CD8-positive, alpha-beta memory T cell (primary cell): ENCODE measurements at regions not wholly inside any gene's neighbourhood (a gene's known extent, or its start where the extent isn't known, plus 50 kb on each side); places are given as distances from the start of the nearest gene placed in this dataset.
"Not testable (repeated sequence)": the region's sequence is repeated elsewhere in the genome, so short reads cannot be mapped to it uniquely, and the experiment has no call there.

ENCODE experiments used
- CTCF ChIA-PET: fragments of 350-600 bp; sonication (Branson Sonifier 250); formaldehyde crosslinking; loops from one replicate; lab custom pipeline; 2021; ENCODE audit warnings: antibody characterized with exemption; lab: Charles Lee
- POLR2A ChIA-PET: fragments of 350-600 bp; sonication (Branson Sonifier 250); formaldehyde crosslinking; loops from one replicate; lab custom pipeline; 2021; ENCODE audit warnings: antibody characterized with exemption; lab: Charles Lee
- DNase-seq, 5 donors: peaks; one replicate each; pipeline versions ENCODE4 v3.0.0 to v3.0.0-alpha.2; 2020 to 2022; ENCODE audit warnings: mixed read lengths in 1 of 5
- H3K27ac ChIP-seq: one replicate; pipeline ENCODE4 v1.7.0; 2013; ENCODE audit warnings: low read depth, mild to moderate bottlenecking, low read length, moderate library complexity
- H3K27me3 ChIP-seq: 2 replicates; pipeline ENCODE4 v1.7.0; 2013; ENCODE audit warnings: low read length, mild to moderate bottlenecking; ENCODE audit not compliant: insufficient read depth, poor library complexity, severe bottlenecking
- H3K36me3 ChIP-seq: 2 replicates; pipeline ENCODE4 v1.7.0; 2013; ENCODE audit warnings: mild to moderate bottlenecking, low read length, moderate library complexity; ENCODE audit not compliant: insufficient read depth
- H3K4me1 ChIP-seq: 2 replicates; pipeline ENCODE4 v1.7.0; 2013; ENCODE audit warnings: mild to moderate bottlenecking, low read length, moderate library complexity; ENCODE audit not compliant: insufficient read depth
- H3K4me3 ChIP-seq: 2 replicates; pipeline ENCODE4 v1.7.0; 2013; ENCODE audit warnings: mild to moderate bottlenecking, low read length
- H3K9me3 ChIP-seq: 2 replicates; pipeline ENCODE4 v1.7.0; 2013; ENCODE audit warnings: mild to moderate bottlenecking, low read length
- H3K27ac Mint-ChIP-seq, 8 donors: one replicate each; pipeline ENCODE4 v1.8.0; 2020 to 2021; ENCODE audit warnings: mixed read lengths in 8 of 8, mild to moderate bottlenecking in 6 of 8, inconsistent platforms in 3 of 8, moderate library complexity in 3 of 8
- H3K27me3 Mint-ChIP-seq, 2 donors: one replicate each; pipeline ENCODE4 v1.8.0; 2020 to 2021; ENCODE audit warnings: mixed read lengths in 2 of 2, mild to moderate bottlenecking in 1 of 2, moderate library complexity in 1 of 2
- H3K36me3 Mint-ChIP-seq, 3 donors: one replicate each; pipeline ENCODE4 v1.8.0; 2020 to 2021; ENCODE audit warnings: mixed read lengths in 3 of 3, inconsistent platforms in 1 of 3, mild to moderate bottlenecking in 1 of 3
- H3K4me1 Mint-ChIP-seq, 3 donors: one replicate each; pipeline ENCODE4 v1.8.0; 2020 to 2021; ENCODE audit warnings: mixed read lengths in 3 of 3, inconsistent platforms in 1 of 3, mild to moderate bottlenecking in 1 of 3
- H3K4me3 Mint-ChIP-seq, 7 donors: one replicate each; pipeline ENCODE4 v1.8.0; 2020 to 2021; ENCODE audit warnings: mixed read lengths in 7 of 7, mild to moderate bottlenecking in 6 of 7, moderate library complexity in 4 of 7, inconsistent platforms in 2 of 7
- H3K9me3 Mint-ChIP-seq, 5 donors: one replicate each; pipeline ENCODE4 v1.8.0; 2020 to 2022; ENCODE audit warnings: mixed read lengths in 5 of 5, mild to moderate bottlenecking in 3 of 5, moderate library complexity in 2 of 5, inconsistent platforms in 1 of 5

- H3K36me3 Mint-ChIP-seq = peaks cover 0 to 25% (median 0%) of the 10 kb centered on the region in 3 donors
- H3K9me3 Mint-ChIP-seq, H3K27me3 ChIP-seq, POLR2A ChIA-PET, H3K4me3 ChIP-seq, H3K4me1 Mint-ChIP-seq, H3K27ac Mint-ChIP-seq, H3K27ac ChIP-seq, H3K4me1 ChIP-seq, H3K36me3 ChIP-seq, H3K9me3 ChIP-seq, DNase-seq, CTCF ChIA-PET, H3K27me3 Mint-ChIP-seq, H3K4me3 Mint-ChIP-seq: not testable (repeated sequence)
Observed at GRCh38 chr16:29253716-29254590, 152.6 kb downstream of the NPIPB11 start.

GRCh38 chr16:29253066-29253590 is 153.4 kb downstream of the NPIPB11 start:
- POLR2A ChIA-PET, H3K9me3 ChIP-seq, H3K4me3 Mint-ChIP-seq, CTCF ChIA-PET, H3K27me3 ChIP-seq, H3K9me3 Mint-ChIP-seq, DNase-seq, H3K27ac ChIP-seq, H3K4me3 ChIP-seq, H3K36me3 ChIP-seq, H3K27me3 Mint-ChIP-seq, H3K4me1 ChIP-seq: not testable (repeated sequence)
- H3K27ac Mint-ChIP-seq = peak overlapping the region in 2 of 8 donors; percentile 47 to 65
- peaks cover 0 to 25% (median 0%) of the 10 kb centered on the region in 3 donors for H3K36me3 Mint-ChIP-seq
- H3K4me1 Mint-ChIP-seq = peaks cover 5 to 14% (median 8%) of the 10 kb centered on the region in 3 donors

GRCh38 chr16:29252311-29252710 is 154.2 kb downstream of the NPIPB11 start:
- CTCF ChIA-PET, H3K27me3 ChIP-seq, H3K4me1 ChIP-seq, H3K27ac Mint-ChIP-seq, H3K36me3 ChIP-seq, H3K27ac ChIP-seq, H3K4me3 ChIP-seq, DNase-seq, H3K9me3 Mint-ChIP-seq, POLR2A ChIA-PET, H3K4me3 Mint-ChIP-seq, H3K27me3 Mint-ChIP-seq, H3K9me3 ChIP-seq: not testable (repeated sequence)
- Mint-ChIP-seq H3K36me3 (peaks cover 0 to 28% (median under 1%) of the 10 kb centered on the region in 3 donors), H3K4me1 (peaks cover 7 to 21% (median 12%) of the 10 kb centered on the region in 3 donors)

GRCh38 chr16:29251571-29252011 is 154.9 kb downstream of the NPIPB11 start:
- H3K9me3 Mint-ChIP-seq, H3K27me3 Mint-ChIP-seq, H3K4me3 ChIP-seq, POLR2A ChIA-PET, CTCF ChIA-PET, H3K27me3 ChIP-seq, H3K27ac Mint-ChIP-seq, H3K4me1 ChIP-seq, DNase-seq, H3K9me3 ChIP-seq, H3K36me3 ChIP-seq, H3K4me3 Mint-ChIP-seq, H3K27ac ChIP-seq: not testable (repeated sequence)
- peaks cover 7 to 21% (median 12%) of the 10 kb centered on the region in 3 donors for H3K4me1 Mint-ChIP-seq
- H3K36me3 Mint-ChIP-seq = peaks cover 3 to 32% (median 7%) of the 10 kb centered on the region in 3 donors

- POLR2A ChIA-PET, DNase-seq, H3K4me3 ChIP-seq, CTCF ChIA-PET, H3K9me3 Mint-ChIP-seq, H3K27me3 Mint-ChIP-seq, H3K27ac Mint-ChIP-seq, H3K36me3 ChIP-seq, H3K27ac ChIP-seq, H3K9me3 ChIP-seq, H3K27me3 ChIP-seq, H3K4me1 ChIP-seq, H3K4me3 Mint-ChIP-seq: not testable (repeated sequence)
- Mint-ChIP-seq H3K4me1 (peaks cover 7 to 21% (median 12%) of the 10 kb centered on the region in 3 donors), H3K36me3 (peaks cover 5 to 32% (median 13%) of the 10 kb centered on the region in 3 donors)
Observed at GRCh38 chr16:29250923-29251434, 155.5 kb downstream of the NPIPB11 start.

- H3K27me3 ChIP-seq, H3K4me3 Mint-ChIP-seq, H3K36me3 ChIP-seq, H3K9me3 Mint-ChIP-seq, CTCF ChIA-PET, H3K4me3 ChIP-seq, H3K4me1 ChIP-seq, H3K9me3 ChIP-seq, DNase-seq, POLR2A ChIA-PET, H3K27ac ChIP-seq, H3K27me3 Mint-ChIP-seq: not testable (repeated sequence)
- Mint-ChIP-seq H3K27ac (peak overlapping the region in 1 of 8 donors; percentile 48), H3K36me3 (peaks cover 5 to 32% (median 13%) of the 10 kb centered on the region in 3 donors), H3K4me1 (peaks cover 7 to 21% (median 12%) of the 10 kb centered on the region in 3 donors)
Observed at GRCh38 chr16:29250469-29250868, 156.0 kb downstream of the NPIPB11 start.

- Mint-ChIP-seq H3K4me3 (peak overlapping the region in 1 of 7 donors; percentile 33), H3K4me1 (peaks cover 7 to 21% (median 12%) of the 10 kb centered on the region in 3 donors), H3K27ac (peak overlapping the region in 5 of 8 donors; percentile 28 to 86 (median 76)), H3K36me3 (peaks cover 5 to 34% (median 13%) of the 10 kb centered on the region in 3 donors)
- H3K9me3 ChIP-seq, H3K36me3 ChIP-seq, H3K27ac ChIP-seq, H3K4me3 ChIP-seq, CTCF ChIA-PET, H3K27me3 Mint-ChIP-seq, H3K27me3 ChIP-seq, DNase-seq, H3K9me3 Mint-ChIP-seq, H3K4me1 ChIP-seq, POLR2A ChIA-PET: not testable (repeated sequence)
Observed at GRCh38 chr16:29248940-29249318, 157.6 kb downstream of the NPIPB11 start.

- Mint-ChIP-seq H3K4me3 (peak overlapping the region in 1 of 7 donors; percentile 34), H3K36me3 (peaks cover 5 to 34% (median 13%) of the 10 kb centered on the region in 3 donors), H3K27ac (peak overlapping the region; percentile 34 to 94 (median 81)), H3K4me1 (peaks cover 7 to 21% (median 12%) of the 10 kb centered on the region in 3 donors)
- H3K36me3 ChIP-seq, POLR2A ChIA-PET, H3K9me3 Mint-ChIP-seq, H3K27me3 ChIP-seq, H3K27me3 Mint-ChIP-seq, H3K4me3 ChIP-seq, CTCF ChIA-PET, H3K9me3 ChIP-seq, H3K27ac ChIP-seq, H3K4me1 ChIP-seq: not testable (repeated sequence)
- peak in 1 of 5 donors; percentile 38 for DNase-seq
Observed at GRCh38 chr16:29248306-29248939, 158.1 kb downstream of the NPIPB11 start.
